ENCODE measurements at regions not wholly inside any gene's neighbourhood (a gene's known extent, or its start where the extent isn't known, plus 50 kb on each side); places are given as distances from the start of the nearest gene placed in this dataset.

GRCh38 chr6:92945799-92946198 is 473.6 kb downstream of the EPHA7 start:
- no peaks in the 10 kb centered on the region for H4K20me1 ChIP-seq (ENCODE audit: control insufficient read depth, extremely low read depth, insufficient read depth, low read length)
- no peaks in the 10 kb centered on the region for H3K27me3 ChIP-seq (ENCODE audit: control insufficient read depth, insufficient read depth, low read length)
- H3K4me3 ChIP-seq (replicated peaks in 1 of 4; ENCODE audit: control extremely low read depth in 1 of 4, insufficient read depth in 1 of 4, low read depth in 3 of 4, low read length in 4 of 4): no peak overlapping the region
- no peaks in the 10 kb centered on the region for H3K79me2 ChIP-seq (ENCODE audit: control insufficient read depth, insufficient read depth, low read length)
- no peaks in the 10 kb centered on the region for H3K9me3 ChIP-seq (ENCODE audit: control insufficient read depth, insufficient read depth, low read depth, low read length)
- no peak for TF ChIP-seq EZH2 (IDR thresholded peaks at IDR 0.05; ENCODE audit: low read length, missing control alignments)
- no peak for TF ChIP-seq CTCF (conservative IDR thresholded peaks at IDR 0.05 in 1 of 2, IDR thresholded peaks at IDR 0.05 in 1 of 2; ENCODE audit: low read depth in 1 of 2, low read length in 2 of 2)
- peak; percentile 26 to 89 for DNase-seq (ENCODE audit: low read depth in 2 of 2)
- H3K9ac ChIP-seq (ENCODE audit: insufficient read depth, low read length): no peak overlapping the region
- H3K4me1 ChIP-seq (ENCODE audit: control insufficient read depth, extremely low read depth, insufficient read depth, low read length): no peaks in the 10 kb centered on the region
- H3K36me3 ChIP-seq (ENCODE audit: control insufficient read depth, insufficient read depth, low read length): no peaks in the 10 kb centered on the region
- H3K27ac ChIP-seq (ENCODE audit: insufficient read depth, low read length): no peak overlapping the region
- no peak overlapping the region for H2AFZ ChIP-seq (ENCODE audit: low read length)
- H3K4me2 ChIP-seq (ENCODE audit: extremely low read depth, insufficient read depth, low read length): no peak overlapping the region

- no peaks in the 10 kb centered on the region for H3K27me3 ChIP-seq (ENCODE audit: control insufficient read depth, insufficient read depth, low read length)
- H3K9ac ChIP-seq (ENCODE audit: insufficient read depth, low read length): no peak overlapping the region
- H3K36me3 ChIP-seq (ENCODE audit: control insufficient read depth, insufficient read depth, low read length): no peaks in the 10 kb centered on the region
- peak in 1 of 2 donors; percentile 39 for DNase-seq (ENCODE audit: low read depth in 2 of 2)
- H3K4me3 ChIP-seq (replicated peaks in 1 of 4; ENCODE audit: control extremely low read depth in 1 of 4, insufficient read depth in 1 of 4, low read depth in 3 of 4, low read length in 4 of 4): no peak overlapping the region
- H3K4me1 ChIP-seq (ENCODE audit: control insufficient read depth, extremely low read depth, insufficient read depth, low read length): no peaks in the 10 kb centered on the region
- no peak overlapping the region for H2AFZ ChIP-seq (ENCODE audit: low read length)
- no peak overlapping the region for H3K27ac ChIP-seq (ENCODE audit: insufficient read depth, low read length)
- H4K20me1 ChIP-seq (ENCODE audit: control insufficient read depth, extremely low read depth, insufficient read depth, low read length): no peaks in the 10 kb centered on the region
- no peaks in the 10 kb centered on the region for H3K79me2 ChIP-seq (ENCODE audit: control insufficient read depth, insufficient read depth, low read length)
- no peaks in the 10 kb centered on the region for H3K9me3 ChIP-seq (ENCODE audit: control insufficient read depth, insufficient read depth, low read depth, low read length)
- no peak overlapping the region for H3K4me2 ChIP-seq (ENCODE audit: extremely low read depth, insufficient read depth, low read length)
- TF ChIP-seq CTCF (conservative IDR thresholded peaks at IDR 0.05 in 1 of 2, IDR thresholded peaks at IDR 0.05 in 1 of 2; ENCODE audit: low read depth in 1 of 2, low read length in 2 of 2) (no peak), EZH2 (IDR thresholded peaks at IDR 0.05; ENCODE audit: low read length, missing control alignments) (no peak)
Observed at GRCh38 chr6:92944132-92944531, 475.2 kb downstream of the EPHA7 start.

- Histone ChIP-seq H3K4me3 (replicated peaks in 1 of 4; ENCODE audit: control extremely low read depth in 1 of 4, insufficient read depth in 1 of 4, low read depth in 3 of 4, low read length in 4 of 4) (no peak overlapping the region), H3K27me3 (ENCODE audit: control insufficient read depth, insufficient read depth, low read length) (no peaks in the 10 kb centered on the region), H3K4me2 (ENCODE audit: extremely low read depth, insufficient read depth, low read length) (no peak overlapping the region), H3K36me3 (ENCODE audit: control insufficient read depth, insufficient read depth, low read length) (no peaks in the 10 kb centered on the region), H2AFZ (ENCODE audit: low read length) (no peak overlapping the region), H3K9ac (ENCODE audit: insufficient read depth, low read length) (no peak overlapping the region), H4K20me1 (ENCODE audit: control insufficient read depth, extremely low read depth, insufficient read depth, low read length) (no peaks in the 10 kb centered on the region), H3K9me3 (ENCODE audit: control insufficient read depth, insufficient read depth, low read depth, low read length) (no peaks in the 10 kb centered on the region), H3K27ac (ENCODE audit: insufficient read depth, low read length) (no peak overlapping the region), H3K79me2 (ENCODE audit: control insufficient read depth, insufficient read depth, low read length) (no peaks in the 10 kb centered on the region), H3K4me1 (ENCODE audit: control insufficient read depth, extremely low read depth, insufficient read depth, low read length) (no peaks in the 10 kb centered on the region)
- no peak for DNase-seq (ENCODE audit: low read depth in 2 of 2)
- TF ChIP-seq CTCF (conservative IDR thresholded peaks at IDR 0.05 in 1 of 2, IDR thresholded peaks at IDR 0.05 in 1 of 2; ENCODE audit: low read depth in 1 of 2, low read length in 2 of 2) (no peak), EZH2 (IDR thresholded peaks at IDR 0.05; ENCODE audit: low read length, missing control alignments) (no peak)
Observed at GRCh38 chr6:92942549-92942948, 476.8 kb downstream of the EPHA7 start.

Data from fibroblast of lung (primary cell).